ENCODE measurements at regions not wholly inside any gene's neighbourhood (a gene's known extent, or its start where the extent isn't known, plus 50 kb on each side); places are given as distances from the start of the nearest gene placed in this dataset.

DNA sequence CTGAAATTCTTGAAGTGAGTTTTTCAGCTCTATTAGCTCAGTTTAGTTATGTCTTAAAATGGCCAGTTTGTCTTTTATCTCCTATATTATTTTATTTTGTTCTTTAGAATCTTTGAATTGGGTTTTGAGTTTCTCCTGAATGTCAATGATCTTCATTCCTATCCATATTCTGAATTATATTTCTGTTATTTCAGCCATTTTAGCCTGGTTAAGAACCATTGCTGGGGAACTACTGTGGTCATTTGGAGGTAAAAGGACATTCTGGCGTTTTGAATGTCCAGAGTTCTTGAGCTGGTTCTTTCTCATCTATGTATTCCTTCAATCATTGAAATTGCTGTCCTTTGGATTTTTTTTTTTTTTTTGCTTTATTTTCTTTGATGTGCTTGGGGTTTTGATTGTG lies 203.9 kb upstream of the HS3ST4 start:
- no peak for TF ChIP-seq ZFX (IDR thresholded peaks at IDR 0.05)
- TF ChIP-seq, protein P1, sequence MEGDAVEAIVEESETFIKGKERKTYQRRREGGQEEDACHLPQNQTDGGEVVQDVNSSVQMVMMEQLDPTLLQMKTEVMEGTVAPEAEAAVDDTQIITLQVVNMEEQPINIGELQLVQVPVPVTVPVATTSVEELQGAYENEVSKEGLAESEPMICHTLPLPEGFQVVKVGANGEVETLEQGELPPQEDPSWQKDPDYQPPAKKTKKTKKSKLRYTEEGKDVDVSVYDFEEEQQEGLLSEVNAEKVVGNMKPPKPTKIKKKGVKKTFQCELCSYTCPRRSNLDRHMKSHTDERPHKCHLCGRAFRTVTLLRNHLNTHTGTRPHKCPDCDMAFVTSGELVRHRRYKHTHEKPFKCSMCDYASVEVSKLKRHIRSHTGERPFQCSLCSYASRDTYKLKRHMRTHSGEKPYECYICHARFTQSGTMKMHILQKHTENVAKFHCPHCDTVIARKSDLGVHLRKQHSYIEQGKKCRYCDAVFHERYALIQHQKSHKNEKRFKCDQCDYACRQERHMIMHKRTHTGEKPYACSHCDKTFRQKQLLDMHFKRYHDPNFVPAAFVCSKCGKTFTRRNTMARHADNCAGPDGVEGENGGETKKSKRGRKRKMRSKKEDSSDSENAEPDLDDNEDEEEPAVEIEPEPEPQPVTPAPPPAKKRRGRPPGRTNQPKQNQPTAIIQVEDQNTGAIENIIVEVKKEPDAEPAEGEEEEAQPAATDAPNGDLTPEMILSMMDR (IDR thresholded peaks at IDR 0.05 in 2 of 3, conservative IDR thresholded peaks at IDR 0.05 in 1 of 3; ENCODE audit: borderline replicate concordance in 1 of 3, insufficient read depth in 1 of 3, low read depth in 2 of 3, low read length in 2 of 3) = no peak
- TF ChIP-seq, protein P2, sequence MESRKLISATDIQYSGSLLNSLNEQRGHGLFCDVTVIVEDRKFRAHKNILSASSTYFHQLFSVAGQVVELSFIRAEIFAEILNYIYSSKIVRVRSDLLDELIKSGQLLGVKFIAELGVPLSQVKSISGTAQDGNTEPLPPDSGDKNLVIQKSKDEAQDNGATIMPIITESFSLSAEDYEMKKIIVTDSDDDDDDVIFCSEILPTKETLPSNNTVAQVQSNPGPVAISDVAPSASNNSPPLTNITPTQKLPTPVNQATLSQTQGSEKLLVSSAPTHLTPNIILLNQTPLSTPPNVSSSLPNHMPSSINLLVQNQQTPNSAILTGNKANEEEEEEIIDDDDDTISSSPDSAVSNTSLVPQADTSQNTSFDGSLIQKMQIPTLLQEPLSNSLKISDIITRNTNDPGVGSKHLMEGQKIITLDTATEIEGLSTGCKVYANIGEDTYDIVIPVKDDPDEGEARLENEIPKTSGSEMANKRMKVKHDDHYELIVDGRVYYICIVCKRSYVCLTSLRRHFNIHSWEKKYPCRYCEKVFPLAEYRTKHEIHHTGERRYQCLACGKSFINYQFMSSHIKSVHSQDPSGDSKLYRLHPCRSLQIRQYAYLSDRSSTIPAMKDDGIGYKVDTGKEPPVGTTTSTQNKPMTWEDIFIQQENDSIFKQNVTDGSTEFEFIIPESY (IDR thresholded peaks at IDR 0.05; ENCODE audit: extremely low read depth, insufficient replicate concordance, low read length) = no peak
- no peak for TF ChIP-seq YY1 (IDR thresholded peaks at IDR 0.05; ENCODE audit: extremely low read depth, insufficient replicate concordance, low read depth, low read length)
- no peak for TF ChIP-seq POLR2A (IDR thresholded peaks at IDR 0.05; ENCODE audit: borderline replicate concordance, extremely low read depth, insufficient read depth, insufficient read length)
- no peak for TF ChIP-seq POLR2AphosphoS5 (IDR thresholded peaks at IDR 0.05; ENCODE audit: low read depth, low read length)
- TF ChIP-seq, protein P3, sequence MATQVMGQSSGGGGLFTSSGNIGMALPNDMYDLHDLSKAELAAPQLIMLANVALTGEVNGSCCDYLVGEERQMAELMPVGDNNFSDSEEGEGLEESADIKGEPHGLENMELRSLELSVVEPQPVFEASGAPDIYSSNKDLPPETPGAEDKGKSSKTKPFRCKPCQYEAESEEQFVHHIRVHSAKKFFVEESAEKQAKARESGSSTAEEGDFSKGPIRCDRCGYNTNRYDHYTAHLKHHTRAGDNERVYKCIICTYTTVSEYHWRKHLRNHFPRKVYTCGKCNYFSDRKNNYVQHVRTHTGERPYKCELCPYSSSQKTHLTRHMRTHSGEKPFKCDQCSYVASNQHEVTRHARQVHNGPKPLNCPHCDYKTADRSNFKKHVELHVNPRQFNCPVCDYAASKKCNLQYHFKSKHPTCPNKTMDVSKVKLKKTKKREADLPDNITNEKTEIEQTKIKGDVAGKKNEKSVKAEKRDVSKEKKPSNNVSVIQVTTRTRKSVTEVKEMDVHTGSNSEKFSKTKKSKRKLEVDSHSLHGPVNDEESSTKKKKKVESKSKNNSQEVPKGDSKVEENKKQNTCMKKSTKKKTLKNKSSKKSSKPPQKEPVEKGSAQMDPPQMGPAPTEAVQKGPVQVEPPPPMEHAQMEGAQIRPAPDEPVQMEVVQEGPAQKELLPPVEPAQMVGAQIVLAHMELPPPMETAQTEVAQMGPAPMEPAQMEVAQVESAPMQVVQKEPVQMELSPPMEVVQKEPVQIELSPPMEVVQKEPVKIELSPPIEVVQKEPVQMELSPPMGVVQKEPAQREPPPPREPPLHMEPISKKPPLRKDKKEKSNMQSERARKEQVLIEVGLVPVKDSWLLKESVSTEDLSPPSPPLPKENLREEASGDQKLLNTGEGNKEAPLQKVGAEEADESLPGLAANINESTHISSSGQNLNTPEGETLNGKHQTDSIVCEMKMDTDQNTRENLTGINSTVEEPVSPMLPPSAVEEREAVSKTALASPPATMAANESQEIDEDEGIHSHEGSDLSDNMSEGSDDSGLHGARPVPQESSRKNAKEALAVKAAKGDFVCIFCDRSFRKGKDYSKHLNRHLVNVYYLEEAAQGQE (IDR thresholded peaks at IDR 0.05; ENCODE audit: low read depth) = no peak
- no peak for TF ChIP-seq EZH2 (IDR thresholded peaks at IDR 0.05)
- TF ChIP-seq JUND (IDR thresholded peaks at IDR 0.05) = no peak
- no peak for TF ChIP-seq EGR1 (IDR thresholded peaks at IDR 0.05; ENCODE audit: low read depth)

All from HCT116 (cell line).